ENCODE measurements at regions not wholly inside any gene's neighbourhood (a gene's known extent, or its start where the extent isn't known, plus 50 kb on each side); places are given as distances from the start of the nearest gene placed in this dataset.
"Not testable (repeated sequence)": the region's sequence is repeated elsewhere in the genome, so short reads cannot be mapped to it uniquely, and the experiment has no call there.

DNA sequence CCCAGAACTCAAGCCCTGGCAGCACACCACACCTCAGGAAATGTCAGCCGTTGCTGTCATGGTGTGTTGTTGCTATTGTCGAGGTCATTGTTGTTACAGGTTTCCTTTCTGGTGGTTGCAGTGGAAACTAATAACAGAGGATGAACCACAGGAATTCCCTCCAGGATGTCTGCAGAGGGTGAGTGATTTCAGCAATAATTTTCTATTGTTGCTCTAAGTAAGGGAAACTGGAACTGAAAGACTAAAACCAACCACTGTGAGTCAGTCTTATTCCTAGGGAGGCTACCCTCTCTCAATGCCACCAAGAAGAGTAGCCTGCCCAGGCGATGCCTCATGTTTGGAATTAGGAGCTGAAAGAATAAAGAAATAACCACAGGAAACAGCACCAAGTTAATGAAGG lies 102.6 kb downstream of the TRIM69 start:
- not testable (repeated sequence) for H3K4me3 Mint-ChIP-seq, ATAC-seq, H3K4me1 Mint-ChIP-seq, H3K36me3 Mint-ChIP-seq, H3K27ac Mint-ChIP-seq, H3K27me3 Mint-ChIP-seq, H3K9me3 Mint-ChIP-seq

DNA sequence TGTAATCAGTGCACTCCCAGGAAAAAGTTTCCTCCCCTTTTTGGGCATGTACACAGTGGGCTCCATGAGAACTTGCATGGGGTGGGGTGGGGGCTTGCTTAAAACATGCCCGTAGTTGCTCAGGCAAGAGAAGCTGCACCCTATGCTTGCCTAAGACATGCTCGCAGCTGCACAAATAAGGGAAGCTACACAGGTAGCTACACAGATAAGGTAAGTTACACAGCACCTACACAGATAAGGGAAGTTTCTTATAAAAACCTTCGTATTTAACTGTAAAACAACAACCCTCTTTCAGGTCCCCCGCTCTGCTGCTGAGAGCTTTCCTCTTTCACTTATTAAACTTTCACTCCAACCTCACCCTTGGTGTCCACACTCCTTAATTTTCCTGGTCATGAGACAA lies 105.4 kb downstream of the TRIM69 start:
- not testable (repeated sequence) for H3K36me3 Mint-ChIP-seq, ATAC-seq, H3K27me3 Mint-ChIP-seq, H3K27ac Mint-ChIP-seq, H3K4me1 Mint-ChIP-seq, H3K9me3 Mint-ChIP-seq, H3K4me3 Mint-ChIP-seq

DNA sequence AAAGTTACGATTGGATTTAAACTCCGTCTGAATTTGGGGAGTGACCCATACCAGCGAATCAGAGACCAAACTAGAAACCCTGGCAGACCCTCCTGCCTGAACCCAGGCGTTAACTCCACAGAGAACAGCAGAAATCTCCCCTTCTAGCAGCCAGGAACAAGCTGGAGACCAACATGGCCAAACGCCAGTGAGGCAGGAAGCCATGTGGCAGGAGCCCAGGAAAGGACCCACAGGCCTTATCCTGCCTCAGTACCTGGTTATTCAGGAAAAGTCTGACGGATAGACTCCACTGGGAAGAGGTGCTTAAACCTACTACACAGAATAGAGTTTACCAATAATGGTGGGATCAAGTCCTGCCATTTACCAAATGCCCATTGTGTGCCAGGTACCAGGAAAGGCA lies 106.6 kb downstream of the TRIM69 start:
- not testable (repeated sequence) for H3K27ac Mint-ChIP-seq, H3K27me3 Mint-ChIP-seq, H3K36me3 Mint-ChIP-seq, H3K9me3 Mint-ChIP-seq, H3K4me3 Mint-ChIP-seq, ATAC-seq, H3K4me1 Mint-ChIP-seq

DNA sequence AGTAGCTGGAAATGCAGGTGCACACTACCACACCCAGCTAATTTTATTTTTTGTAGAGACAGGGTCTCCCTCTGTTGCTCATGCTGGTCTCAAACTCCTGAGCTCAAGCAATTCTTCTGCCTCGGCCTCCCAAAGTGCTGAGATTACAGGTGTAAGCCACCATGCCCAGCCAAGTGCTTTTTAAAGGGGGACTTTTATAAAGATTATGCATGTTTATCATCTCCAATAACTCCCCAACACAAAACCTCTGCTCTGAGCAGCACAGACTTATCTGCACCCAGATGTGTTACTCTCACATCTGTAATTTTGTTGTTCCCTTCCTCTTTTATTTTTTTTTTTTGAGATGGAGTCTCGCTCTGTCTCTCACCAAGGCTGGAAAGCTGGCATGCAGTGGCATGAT lies 108.6 kb downstream of the TRIM69 start:
- H3K27me3 Mint-ChIP-seq, ATAC-seq, H3K4me1 Mint-ChIP-seq: not testable (repeated sequence)

DNA sequence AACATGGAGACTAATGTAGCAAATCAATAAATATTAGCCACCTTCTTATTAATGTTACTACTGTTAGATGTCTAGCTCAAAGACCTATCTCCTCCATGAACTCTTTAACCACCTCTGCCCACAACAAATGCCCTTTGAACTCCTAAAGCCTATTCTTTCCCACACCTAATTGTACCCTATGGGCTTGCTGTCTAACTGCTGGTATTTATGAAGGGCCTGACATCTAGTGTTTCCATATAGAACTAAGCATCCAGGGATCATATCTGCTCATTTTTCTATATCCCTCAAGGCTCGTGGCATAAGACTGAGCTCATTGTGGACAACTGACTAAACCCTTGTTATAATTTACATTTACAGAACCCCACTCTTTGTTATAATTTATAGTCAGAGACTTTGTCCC lies 109.8 kb downstream of the TRIM69 start:
- not testable (repeated sequence) for H3K9me3 Mint-ChIP-seq

More for the DNA sequence above, 108.6 kb downstream of the TRIM69 start:
- not testable (repeated sequence) for H3K27ac Mint-ChIP-seq, H3K36me3 Mint-ChIP-seq, H3K9me3 Mint-ChIP-seq, H3K4me3 Mint-ChIP-seq

DNA sequence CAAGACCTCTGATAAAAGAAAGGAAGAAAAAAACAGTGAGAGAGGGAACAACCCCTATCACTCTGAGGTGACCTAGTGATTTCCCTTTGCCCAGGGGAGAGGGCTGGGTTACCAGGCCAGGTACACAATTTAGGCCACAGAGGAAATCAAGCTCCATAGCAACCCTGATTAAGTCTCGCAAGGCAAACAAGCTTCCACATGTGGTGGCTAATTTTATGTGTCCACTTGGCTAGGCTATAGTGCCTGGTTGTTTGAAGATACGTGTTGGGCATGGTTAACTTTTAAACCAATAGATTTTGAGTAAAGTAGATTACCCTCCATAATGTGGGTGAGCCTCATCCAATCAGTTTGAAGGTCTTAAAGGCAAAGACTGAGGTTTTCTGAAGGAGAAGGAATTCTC lies 108.9 kb upstream of the TERB2 start:
- H3K36me3 Mint-ChIP-seq, ATAC-seq, H3K9me3 Mint-ChIP-seq, H3K27me3 Mint-ChIP-seq, H3K4me3 Mint-ChIP-seq, H3K4me1 Mint-ChIP-seq, H3K27ac Mint-ChIP-seq: not testable (repeated sequence)

More for the DNA sequence above, 109.8 kb downstream of the TRIM69 start:
- H3K4me1 Mint-ChIP-seq, H3K36me3 Mint-ChIP-seq, H3K27me3 Mint-ChIP-seq, H3K4me3 Mint-ChIP-seq, ATAC-seq, H3K27ac Mint-ChIP-seq: not testable (repeated sequence)

DNA sequence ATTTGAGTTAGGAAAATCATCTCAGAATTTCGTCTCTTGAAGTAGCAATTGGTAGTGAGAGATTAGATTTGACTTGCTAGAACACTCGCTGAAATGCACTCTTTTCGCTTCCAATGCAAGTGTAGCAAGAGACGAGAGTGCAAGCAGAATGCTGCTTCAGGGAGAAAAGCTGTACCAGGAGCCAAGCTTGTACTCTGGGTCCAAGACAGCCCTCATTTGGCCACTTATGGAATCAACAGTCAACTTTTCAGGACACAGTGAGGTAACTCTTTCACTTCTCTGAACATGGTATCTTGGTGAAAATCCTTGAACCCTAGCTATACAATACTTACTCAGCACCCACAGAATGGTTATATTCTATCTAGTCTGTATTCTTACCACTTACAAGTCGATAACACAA lies 107.6 kb upstream of the TERB2 start:
- H3K4me1 Mint-ChIP-seq, H3K36me3 Mint-ChIP-seq, H3K27me3 Mint-ChIP-seq, ATAC-seq, H3K27ac Mint-ChIP-seq, H3K4me3 Mint-ChIP-seq, H3K9me3 Mint-ChIP-seq: not testable (repeated sequence)

DNA sequence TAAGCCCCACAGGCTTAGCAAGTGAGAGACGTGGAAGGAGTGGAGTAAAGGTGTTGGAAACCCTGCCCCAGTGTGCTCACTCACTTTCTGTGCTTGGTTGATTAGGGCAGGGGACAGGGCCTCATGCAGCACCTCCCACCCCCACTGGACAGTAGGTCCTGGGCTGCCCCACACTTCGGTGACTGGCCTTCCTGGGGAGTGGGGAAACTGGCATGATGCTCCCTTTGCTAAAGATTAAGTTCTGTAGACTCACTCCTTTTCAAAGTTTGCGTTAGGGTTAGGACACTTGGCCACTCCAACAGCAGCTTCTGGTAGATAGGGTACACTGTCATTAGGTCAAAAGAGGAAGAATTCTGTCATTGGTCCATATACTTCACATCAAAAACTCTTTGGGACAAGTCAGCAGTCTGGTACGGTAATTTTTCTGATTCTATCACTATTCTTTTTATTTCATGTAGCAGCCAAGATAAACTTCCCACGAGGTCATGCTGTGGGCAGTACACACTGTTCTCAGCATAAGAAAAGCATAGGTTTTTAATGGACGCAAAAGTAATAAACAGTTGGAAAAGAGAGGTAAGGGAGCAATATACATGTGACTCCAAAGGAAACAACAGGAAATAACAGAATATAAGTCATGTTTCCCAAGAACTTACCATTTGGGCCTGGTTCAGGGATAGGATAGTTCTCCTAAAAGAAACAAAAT lies 106.6 kb upstream of the TERB2 start:
- H3K27ac Mint-ChIP-seq, H3K36me3 Mint-ChIP-seq, H3K4me1 Mint-ChIP-seq, ATAC-seq, H3K4me3 Mint-ChIP-seq, H3K27me3 Mint-ChIP-seq, H3K9me3 Mint-ChIP-seq: not testable (repeated sequence)

DNA sequence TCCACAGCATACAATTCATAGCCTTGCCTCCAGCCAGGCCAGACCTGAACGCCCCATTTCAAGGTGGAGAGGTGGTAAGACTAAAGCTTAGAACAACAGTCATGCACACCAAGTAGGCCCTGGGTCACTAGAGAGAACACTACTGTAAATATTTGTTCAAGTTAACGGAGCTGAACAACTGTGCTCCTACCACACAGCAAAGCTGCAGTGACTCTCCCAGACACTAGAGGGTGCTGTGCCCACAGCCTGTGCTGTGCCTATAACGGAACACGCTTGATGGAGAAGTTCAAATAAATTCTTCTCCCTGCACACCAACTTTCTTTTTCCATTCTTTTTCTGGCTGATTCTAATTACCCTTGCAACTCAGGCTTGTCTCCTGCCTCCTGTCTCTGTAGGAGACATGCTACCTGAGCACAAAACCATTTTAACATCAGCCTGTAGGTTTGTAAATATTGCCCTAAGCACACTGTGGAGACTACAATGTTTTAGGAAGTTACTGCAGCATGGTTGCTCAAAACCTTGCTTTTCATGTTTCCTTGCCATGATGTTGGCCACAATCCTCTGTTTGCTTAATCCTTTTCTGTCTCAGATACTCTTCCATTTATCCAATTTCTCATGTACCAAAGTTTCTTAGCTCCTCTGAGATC lies 103.1 kb upstream of the TERB2 start:
- peak; percentile 91 for ATAC-seq
- not testable (repeated sequence) for H3K36me3 Mint-ChIP-seq, H3K4me3 Mint-ChIP-seq, H3K9me3 Mint-ChIP-seq, H3K27me3 Mint-ChIP-seq, H3K4me1 Mint-ChIP-seq
- peak overlapping the region; percentile 7 for H3K27ac Mint-ChIP-seq

DNA sequence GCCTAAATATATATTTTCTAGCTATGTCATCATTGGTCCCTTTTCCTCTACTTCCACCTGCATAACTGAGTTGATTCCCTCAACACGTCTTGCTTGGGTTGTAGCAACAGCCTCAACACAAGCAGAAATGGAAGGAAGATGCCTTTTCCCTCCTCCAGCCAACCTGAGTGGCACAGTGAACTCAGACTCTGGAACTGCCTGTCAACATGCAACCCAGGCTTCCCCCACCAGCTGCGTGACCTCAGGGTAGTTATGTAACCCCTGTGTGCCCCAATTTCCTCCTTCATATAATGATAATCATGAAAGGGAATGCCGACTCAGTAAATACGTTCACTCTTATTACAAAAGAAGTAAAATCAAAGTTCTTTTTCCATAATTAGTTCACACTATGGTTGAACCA lies 101.8 kb upstream of the TERB2 start:
- not testable (repeated sequence) for H3K4me1 Mint-ChIP-seq, H3K4me3 Mint-ChIP-seq, H3K9me3 Mint-ChIP-seq, H3K36me3 Mint-ChIP-seq, H3K27me3 Mint-ChIP-seq, ATAC-seq
- peak overlapping the region; percentile 7 for H3K27ac Mint-ChIP-seq

DNA sequence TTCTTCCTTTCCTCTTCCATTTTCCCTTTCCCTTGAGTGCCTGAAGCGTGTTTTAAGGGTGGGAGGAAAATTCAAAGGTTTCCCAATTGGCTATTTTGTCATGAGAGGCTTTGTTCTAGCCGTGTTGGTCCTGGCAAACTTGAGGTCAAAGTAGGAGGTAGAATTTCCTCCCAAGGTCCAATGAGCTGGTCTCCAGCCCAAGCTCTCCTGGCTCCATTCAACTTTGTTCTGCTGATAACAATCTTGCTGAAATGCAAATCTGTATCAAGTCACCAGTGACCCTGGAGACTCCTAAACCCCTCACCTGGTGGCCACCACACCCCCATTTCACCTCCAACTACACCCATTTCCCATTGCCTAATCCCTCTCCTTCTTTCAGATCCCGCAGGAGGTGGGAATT lies 100.2 kb upstream of the TERB2 start:
- H3K36me3 Mint-ChIP-seq, H3K27ac Mint-ChIP-seq, ATAC-seq, H3K9me3 Mint-ChIP-seq, H3K4me1 Mint-ChIP-seq, H3K4me3 Mint-ChIP-seq, H3K27me3 Mint-ChIP-seq: not testable (repeated sequence)

DNA sequence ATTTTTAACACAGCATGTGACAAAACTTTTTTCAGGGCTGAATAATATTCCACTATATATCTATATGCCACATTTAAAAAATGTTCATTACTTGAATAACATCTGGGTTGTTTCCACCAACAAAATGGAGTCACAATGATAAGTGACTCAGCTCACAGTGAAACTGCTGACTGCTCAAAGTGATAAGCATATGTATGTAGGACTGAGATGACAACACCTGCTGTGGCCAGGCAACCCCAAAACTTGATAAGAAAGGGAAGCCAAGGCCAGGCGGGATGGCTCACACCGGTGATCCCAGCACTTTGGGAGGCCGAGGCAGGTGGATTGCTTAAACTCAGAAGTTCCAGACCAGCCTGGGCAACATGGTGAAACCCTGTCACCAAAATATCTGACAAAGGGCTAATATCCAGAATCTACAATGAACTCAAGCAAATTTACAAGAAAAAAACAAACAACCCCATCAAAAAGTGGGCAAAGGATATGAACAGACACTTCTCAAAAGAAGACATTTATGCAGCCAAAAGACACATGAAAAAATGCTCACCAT lies 99.2 kb upstream of the TERB2 start:
- H3K4me1 Mint-ChIP-seq, H3K9me3 Mint-ChIP-seq, H3K27ac Mint-ChIP-seq, H3K27me3 Mint-ChIP-seq, H3K36me3 Mint-ChIP-seq, ATAC-seq, H3K4me3 Mint-ChIP-seq: not testable (repeated sequence)

DNA sequence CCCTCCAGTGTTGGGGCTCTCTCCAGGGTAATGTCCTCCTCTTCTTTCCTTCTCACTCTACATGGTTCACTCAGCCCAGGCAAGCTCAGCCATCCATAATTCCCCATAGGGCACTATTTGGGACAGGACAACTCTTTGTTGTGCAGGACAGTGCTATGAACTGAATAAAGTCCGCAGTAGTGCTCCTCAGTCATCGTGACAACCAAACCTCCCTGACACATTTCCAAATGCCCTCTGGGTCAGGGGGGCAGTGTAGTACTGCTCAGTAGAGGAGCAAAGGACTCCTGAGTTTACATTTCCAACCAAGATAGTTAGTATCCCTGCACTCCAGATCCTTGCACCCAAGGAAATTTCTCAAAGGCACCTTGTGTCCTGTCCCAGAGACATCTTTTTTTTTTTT lies 97.4 kb upstream of the TERB2 start:
- not testable (repeated sequence) for H3K36me3 Mint-ChIP-seq, H3K27me3 Mint-ChIP-seq, H3K4me1 Mint-ChIP-seq, H3K27ac Mint-ChIP-seq, ATAC-seq, H3K9me3 Mint-ChIP-seq, H3K4me3 Mint-ChIP-seq

DNA sequence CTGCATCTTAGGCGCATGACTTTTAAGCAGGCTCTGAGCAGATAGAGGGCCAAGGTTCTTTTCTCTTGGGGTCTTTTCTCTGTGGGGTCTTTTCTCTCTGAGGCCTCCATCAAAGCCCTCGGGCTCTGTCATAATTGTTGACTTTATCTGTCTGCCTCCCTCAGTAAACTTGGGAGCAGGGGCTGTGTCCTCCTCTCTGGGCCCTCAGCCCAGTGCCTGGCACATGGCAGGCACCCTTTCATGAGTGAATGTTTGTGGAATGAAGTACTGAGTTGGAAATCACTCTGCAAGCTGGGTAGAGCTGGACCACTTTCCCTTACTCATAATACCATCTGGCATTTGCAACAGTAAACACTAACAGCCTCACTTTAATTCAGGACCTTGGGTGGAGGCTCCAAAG lies 96.3 kb upstream of the TERB2 start:
- not testable (repeated sequence) for H3K9me3 Mint-ChIP-seq, H3K36me3 Mint-ChIP-seq, H3K4me1 Mint-ChIP-seq, H3K27me3 Mint-ChIP-seq, ATAC-seq, H3K4me3 Mint-ChIP-seq, H3K27ac Mint-ChIP-seq

DNA sequence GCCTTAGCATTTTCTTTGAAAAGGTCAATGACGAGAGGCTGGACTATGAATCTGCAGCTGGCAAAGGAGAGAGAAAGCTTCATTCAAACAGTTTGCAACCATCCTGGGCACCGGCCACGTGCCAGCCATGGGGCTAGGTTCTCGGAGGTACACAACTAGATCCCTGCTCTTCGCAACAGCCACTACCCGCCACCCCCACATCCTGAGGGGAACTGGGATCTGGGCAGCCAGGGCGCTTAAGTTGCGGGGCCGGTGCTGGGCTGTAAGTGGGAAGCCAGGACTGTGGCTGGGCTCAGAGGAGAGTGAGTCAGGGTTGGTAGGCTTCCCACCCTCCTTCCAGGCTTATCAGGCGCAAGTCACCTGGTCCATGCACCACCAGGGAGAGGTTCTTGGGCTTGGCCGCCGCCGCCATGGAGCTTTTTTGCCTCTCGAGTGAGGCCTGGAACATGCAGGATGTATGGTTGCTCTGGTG lies 95.0 kb upstream of the TERB2 start:
- Mint-ChIP-seq H3K27ac (no peak overlapping the region), H3K4me1 (no peaks in the 10 kb centered on the region), H3K9me3 (peaks cover 7% of the 10 kb centered on the region), H3K4me3 (no peak overlapping the region), H3K27me3 (peaks cover under 1% of the 10 kb centered on the region), H3K36me3 (peaks cover 8% of the 10 kb centered on the region)
- ATAC-seq, result no peak

DNA sequence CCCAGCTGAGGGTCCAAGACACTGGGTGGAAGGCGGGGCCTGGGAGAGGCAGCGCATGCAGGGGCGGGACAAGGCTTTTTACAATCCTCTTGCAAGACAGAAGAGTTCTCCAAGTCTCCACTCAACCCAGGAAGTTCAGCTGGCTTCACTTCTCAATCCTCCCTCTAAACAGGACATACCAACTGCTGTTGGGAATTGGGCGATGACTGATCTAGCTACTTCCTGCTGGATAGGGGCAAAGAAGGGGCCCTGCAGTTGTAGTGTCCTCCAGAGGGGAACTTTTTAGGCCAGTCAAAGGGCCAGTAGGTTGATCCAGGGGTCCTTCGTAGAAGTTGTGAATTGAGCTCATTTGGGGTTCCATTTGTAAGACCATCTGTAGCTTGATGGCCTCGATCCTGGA lies 94.6 kb upstream of the TERB2 start:
- Mint-ChIP-seq H3K4me3 (no peak overlapping the region), H3K27me3 (peaks cover 5% of the 10 kb centered on the region), H3K36me3 (peaks cover 8% of the 10 kb centered on the region), H3K9me3 (peaks cover 7% of the 10 kb centered on the region), H3K27ac (no peak overlapping the region), H3K4me1 (no peaks in the 10 kb centered on the region)
- ATAC-seq, result no peak

Data from stimulated activated memory B cell treated with anti-CD40 and anti-IgM and Interleukin-4, amounts not matched to agents 10 μg/mL and 1 μg/mL and 100 μg/mL, for 72 hours (primary cell).